ENCODE measurements at regions not wholly inside any gene's neighbourhood (a gene's known extent, or its start where the extent isn't known, plus 50 kb on each side); places are given as distances from the start of the nearest gene placed in this dataset.

DNA sequence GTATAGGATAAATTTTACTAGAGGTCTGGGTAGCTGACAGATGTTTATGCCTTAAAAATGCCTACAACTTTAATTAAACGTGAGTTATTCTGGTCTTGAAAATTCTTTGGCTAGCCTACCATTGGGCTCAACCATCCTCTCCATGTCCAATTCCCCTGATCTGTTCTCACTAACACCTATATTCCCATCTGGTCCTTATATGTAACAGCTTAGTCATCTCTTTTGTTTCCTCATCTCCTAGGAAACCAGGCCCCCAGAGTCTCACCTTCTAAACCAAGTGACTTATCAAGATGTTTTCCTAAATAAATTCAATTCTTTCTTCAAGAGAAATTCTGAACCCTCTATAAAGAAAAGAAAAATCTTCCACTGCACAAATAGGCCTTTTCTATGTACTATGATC lies 148.5 kb downstream of the TTC32 start:
- TF ChIP-seq CTCF (IDR thresholded peaks at IDR 0.05) = no peak
- no peak for TF ChIP-seq EP300 (IDR thresholded peaks at IDR 0.05)
- TF ChIP-seq POLR2A (IDR thresholded peaks at IDR 0.05) = no peak
- no peak for TF ChIP-seq POLR2AphosphoS5 (IDR thresholded peaks at IDR 0.05)
